ENCODE measurements at regions not wholly inside any gene's neighbourhood (a gene's known extent, or its start where the extent isn't known, plus 50 kb on each side); places are given as distances from the start of the nearest gene placed in this dataset.
"Not testable (repeated sequence)": the region's sequence is repeated elsewhere in the genome, so short reads cannot be mapped to it uniquely, and the experiment has no call there.

GRCh38 chr14:55861561-55861960 lies 256.6 kb upstream of the PELI2 start:
- TF ChIP-seq CTCF (IDR thresholded peaks at IDR 0.05; ENCODE audit: insufficient read depth, low read depth, low read length); EZH2 (IDR thresholded peaks at IDR 0.05; ENCODE audit: insufficient read depth, low read length): not testable (repeated sequence)
